ENCODE measurements at regions not wholly inside any gene's neighbourhood (a gene's known extent, or its start where the extent isn't known, plus 50 kb on each side); places are given as distances from the start of the nearest gene placed in this dataset.

DNA sequence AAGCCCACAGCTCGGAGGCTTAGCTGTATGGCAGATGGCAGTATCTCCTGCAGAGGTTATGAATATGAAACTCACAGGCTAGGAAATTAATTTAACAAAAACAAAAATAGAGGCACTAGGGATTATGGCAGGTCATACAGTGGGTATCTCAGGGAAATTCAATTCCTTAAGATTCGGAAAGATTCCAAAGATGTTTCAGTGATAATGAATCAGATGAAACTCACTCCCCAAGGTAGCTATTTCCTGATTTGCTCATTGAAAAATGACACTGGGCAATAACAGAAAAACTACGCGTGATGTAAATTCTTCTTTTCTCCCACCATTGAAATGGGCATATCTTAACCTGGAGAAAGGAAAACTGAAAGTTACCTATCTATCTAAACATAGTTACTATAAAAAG, 414.1 kb downstream of the STK39 start:
- TF ChIP-seq, protein P1, sequence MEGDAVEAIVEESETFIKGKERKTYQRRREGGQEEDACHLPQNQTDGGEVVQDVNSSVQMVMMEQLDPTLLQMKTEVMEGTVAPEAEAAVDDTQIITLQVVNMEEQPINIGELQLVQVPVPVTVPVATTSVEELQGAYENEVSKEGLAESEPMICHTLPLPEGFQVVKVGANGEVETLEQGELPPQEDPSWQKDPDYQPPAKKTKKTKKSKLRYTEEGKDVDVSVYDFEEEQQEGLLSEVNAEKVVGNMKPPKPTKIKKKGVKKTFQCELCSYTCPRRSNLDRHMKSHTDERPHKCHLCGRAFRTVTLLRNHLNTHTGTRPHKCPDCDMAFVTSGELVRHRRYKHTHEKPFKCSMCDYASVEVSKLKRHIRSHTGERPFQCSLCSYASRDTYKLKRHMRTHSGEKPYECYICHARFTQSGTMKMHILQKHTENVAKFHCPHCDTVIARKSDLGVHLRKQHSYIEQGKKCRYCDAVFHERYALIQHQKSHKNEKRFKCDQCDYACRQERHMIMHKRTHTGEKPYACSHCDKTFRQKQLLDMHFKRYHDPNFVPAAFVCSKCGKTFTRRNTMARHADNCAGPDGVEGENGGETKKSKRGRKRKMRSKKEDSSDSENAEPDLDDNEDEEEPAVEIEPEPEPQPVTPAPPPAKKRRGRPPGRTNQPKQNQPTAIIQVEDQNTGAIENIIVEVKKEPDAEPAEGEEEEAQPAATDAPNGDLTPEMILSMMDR (IDR thresholded peaks at IDR 0.05; ENCODE audit: insufficient read depth, low read depth, low read length, missing control alignments), result no peak
- no peak for DNase-seq (ENCODE audit: low read depth)
- no peak overlapping the region for H3K4me3 ChIP-seq (ENCODE audit: low read depth, low read length)

DNA sequence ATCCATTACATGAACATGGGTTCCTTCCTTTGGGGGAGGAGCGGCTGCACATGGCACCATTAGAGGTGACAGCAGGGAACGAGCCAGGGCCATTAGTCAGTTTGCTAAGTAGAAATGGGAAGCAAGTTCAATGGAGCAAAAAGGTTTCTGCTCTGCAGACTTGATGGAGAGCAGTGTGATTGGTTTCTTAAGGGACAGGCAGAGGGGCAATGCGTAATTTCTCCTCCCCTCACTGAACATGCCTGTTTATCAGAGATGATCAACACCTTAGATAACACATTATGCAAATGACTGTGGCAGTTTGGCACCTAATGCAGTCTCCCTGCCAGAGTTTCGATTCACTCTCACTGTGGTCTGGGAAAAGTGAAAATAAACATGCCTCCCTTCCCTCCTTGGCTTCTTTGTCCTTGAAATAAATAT, 414.5 kb downstream of the STK39 start:
- TF ChIP-seq, protein P1 (IDR thresholded peaks at IDR 0.05; ENCODE audit: insufficient read depth, low read depth, low read length, missing control alignments), result no peak
- no peak for DNase-seq (ENCODE audit: low read depth)
- H3K4me3 ChIP-seq (ENCODE audit: low read depth, low read length), result no peak overlapping the region

DNA sequence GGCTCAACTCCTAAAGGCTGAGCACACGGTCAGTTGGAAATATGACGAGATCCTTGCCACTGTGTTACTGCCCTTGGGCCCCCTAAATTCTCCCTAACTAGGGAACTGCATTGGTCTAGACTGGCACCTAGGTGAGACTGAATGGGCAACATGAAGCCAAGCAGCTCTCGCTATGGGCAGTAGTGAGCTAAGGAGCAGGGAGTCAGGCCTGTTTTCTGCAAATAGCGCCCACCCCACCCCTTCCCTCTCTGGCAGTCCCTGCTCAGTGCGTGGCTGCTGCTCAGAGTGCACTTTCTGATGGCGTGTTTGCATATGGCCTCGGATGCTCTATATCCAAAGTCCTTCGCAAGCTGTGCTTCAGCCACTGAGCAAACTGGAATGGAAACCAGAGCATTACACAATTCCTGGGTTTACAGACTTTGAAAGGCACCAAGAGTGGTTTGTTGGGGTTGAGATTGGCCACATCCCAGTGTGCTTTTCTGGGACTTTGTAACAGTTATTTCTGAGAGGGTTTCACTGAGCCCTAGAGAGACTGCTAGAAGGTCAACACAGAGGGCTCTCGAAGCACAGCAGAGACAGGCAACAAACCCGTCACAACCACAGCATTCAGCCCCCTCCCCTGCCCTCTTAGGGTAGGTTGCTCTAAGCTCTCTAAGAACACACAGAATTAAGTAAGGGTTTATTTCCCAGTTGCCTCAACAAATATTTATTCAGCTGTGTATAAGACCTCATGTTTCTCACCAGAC, 419.9 kb downstream of the STK39 start:
- TF ChIP-seq, protein P1 (IDR thresholded peaks at IDR 0.05; ENCODE audit: insufficient read depth, low read depth, low read length, missing control alignments), result no peak
- DNase-seq (ENCODE audit: low read depth), result no peak
- H3K4me3 ChIP-seq (ENCODE audit: low read depth, low read length), result no peak overlapping the region

DNA sequence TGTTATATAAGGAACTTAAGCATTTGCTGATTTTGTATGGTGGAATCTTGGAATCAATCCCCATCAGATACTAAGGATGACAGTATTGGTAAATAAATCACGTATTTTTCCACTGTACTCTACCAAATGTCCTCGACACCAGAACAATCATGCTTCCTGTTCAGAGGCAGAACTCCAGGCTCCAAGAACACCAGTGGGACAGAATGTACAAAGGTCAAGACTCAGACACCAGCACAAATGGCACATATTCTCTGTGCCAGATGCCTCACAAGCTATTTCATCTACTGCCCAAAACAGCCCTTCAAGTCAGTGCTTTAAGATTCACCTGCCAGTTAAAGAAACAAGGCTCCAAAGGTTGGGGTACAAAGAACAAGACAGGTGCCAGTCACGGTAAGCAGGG, 420.5 kb downstream of the STK39 start:
- TF ChIP-seq, protein P1 (IDR thresholded peaks at IDR 0.05; ENCODE audit: insufficient read depth, low read depth, low read length, missing control alignments), result no peak
- no peak for DNase-seq (ENCODE audit: low read depth)
- no peak overlapping the region for H3K4me3 ChIP-seq (ENCODE audit: low read depth, low read length)

DNA sequence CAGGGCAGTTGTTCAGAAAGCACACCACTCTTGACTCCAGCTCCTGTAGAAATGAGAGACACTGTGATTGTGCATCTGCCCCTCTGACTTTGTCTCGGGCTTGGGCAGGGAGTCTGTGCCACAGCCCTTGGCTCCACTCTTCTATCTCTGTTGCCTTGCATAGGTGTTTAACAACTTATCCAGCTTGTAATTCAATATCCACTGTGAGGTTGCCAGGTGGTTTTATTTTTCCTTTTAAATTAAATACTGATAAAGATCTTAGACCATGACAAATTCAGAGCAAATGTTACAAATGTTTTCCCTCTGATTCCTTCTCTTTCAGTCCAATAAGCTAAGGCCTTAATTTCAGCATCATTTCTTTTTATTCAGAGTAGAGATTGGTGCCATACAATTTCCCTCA, 421.7 kb downstream of the STK39 start:
- no peak for DNase-seq (ENCODE audit: low read depth)
- H3K4me3 ChIP-seq (ENCODE audit: low read depth, low read length), result no peak overlapping the region
- TF ChIP-seq, protein P1 (IDR thresholded peaks at IDR 0.05; ENCODE audit: insufficient read depth, low read depth, low read length, missing control alignments), result no peak

DNA sequence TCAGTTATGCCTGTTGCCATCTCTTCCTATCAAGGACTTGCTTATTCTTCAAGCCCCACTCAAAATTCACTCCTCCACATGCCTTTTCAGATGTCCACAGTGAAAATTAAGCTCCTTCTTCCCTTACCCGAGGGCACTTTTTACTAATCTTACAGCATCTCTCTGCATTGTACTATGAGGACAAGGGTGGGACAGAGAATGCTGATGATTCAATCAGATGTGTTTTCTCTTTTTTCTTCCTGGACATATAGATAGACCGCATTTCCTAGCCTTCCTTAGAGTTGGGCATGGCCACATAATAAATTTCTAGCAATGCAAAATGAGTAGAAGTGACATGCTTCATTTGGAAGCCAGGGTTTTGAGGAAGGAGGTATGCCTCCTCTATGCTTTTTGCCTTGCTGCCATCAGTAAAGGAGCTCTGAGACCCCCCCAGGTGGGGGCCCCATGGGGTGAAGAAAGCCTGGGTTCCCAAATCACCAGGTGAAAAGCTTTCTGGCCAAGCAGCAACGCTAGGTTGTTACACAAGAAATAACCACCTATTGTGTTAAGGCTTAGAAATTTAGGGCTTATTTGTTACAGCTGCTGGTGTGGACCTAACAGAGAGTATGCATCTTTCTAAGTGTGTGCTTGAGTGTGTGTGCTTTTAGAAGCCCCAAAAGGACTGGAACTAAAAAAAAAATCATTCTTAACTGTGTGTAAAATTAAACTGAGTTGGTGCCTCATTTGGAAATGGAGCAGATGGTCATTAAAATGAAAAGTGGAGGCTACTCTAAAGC, 424.5 kb downstream of the STK39 start:
- DNase-seq (ENCODE audit: low read depth), result no peak
- H3K4me3 ChIP-seq (ENCODE audit: low read depth, low read length), result no peak overlapping the region
- TF ChIP-seq, protein P1 (IDR thresholded peaks at IDR 0.05; ENCODE audit: insufficient read depth, low read depth, low read length, missing control alignments), result no peak
